HCT116 (cell line): ENCODE measurements at regions not wholly inside any gene's neighbourhood (a gene's known extent, or its start where the extent isn't known, plus 50 kb on each side); places are given as distances from the start of the nearest gene placed in this dataset.

Experiments
- ATAC-seq: fragments of 200-7000 bp; cut with Tn5 transposase; 2 replicates; pipeline ENCODE4 v1.9.1; 2020; ENCODE audit warnings: mild to moderate bottlenecking, moderate library complexity
- BruUV-seq: library from RNA; stranded (reverse); fragments of 400-500 nt; replicated peaks from 2 replicates; lab custom pipeline; 2021; lab: Mats Ljungman, UMichigan
- CTCF ChIA-PET: fragments of 300-600 bp; sonication (Branson Sonifier 250); formaldehyde crosslinking; loops from one replicate; lab custom pipeline; 2021; ENCODE audit warnings: antibody characterized with exemption; lab: Charles Lee
- POLR2A ChIA-PET: fragments of 300-600, 350-600 bp; sonication (Branson Sonifier 250); formaldehyde crosslinking; loops from one replicate; lab custom pipeline; 2021; ENCODE audit warnings: antibody characterized with exemption; lab: Charles Lee
- RAD21 ChIA-PET, 2 experiments: fragments of 300-600 bp; sonication (Branson Sonifier 250); formaldehyde crosslinking; loops; one replicate each; lab custom pipeline; 2023; ENCODE audit warnings: low total read pairs in 2 of 2; ENCODE audit not compliant: uncharacterized antibody in 2 of 2, unreplicated experiment in 2 of 2, low non-redundant PET in 1 of 2; lab: Charles Lee
- DNase-seq: peaks from one replicate; pipeline ENCODE4 v3.0.0-alpha.2; 2010; ENCODE audit warnings: low read depth, low spot score
- H2AFZ ChIP-seq: fragments of 200-600 bp; shearing (Covaris generic), sonication (generic); 2 replicates; pipeline ENCODE4 v1.6.1; 2017; ENCODE audit warnings: low read depth, mixed run types, mixed read lengths, antibody characterized with exemption, low read length; ENCODE audit not compliant: poor library complexity, severe bottlenecking
- H3K27ac ChIP-seq: 2 replicates; pipeline ENCODE4 v1.5.1; 2012; ENCODE audit warnings: low read depth, low read length
- H3K27me3 ChIP-seq: fragments of 200-600 bp; sonication (generic); 2 replicates; pipeline ENCODE4 v1.6.1; 2016; ENCODE audit warnings: mixed run types, low read length, mixed read lengths; ENCODE audit not compliant: insufficient read depth
- H3K36me3 ChIP-seq, 2 experiments: fragments of 200-500 bp in 1 of 2; fragments of 200-600 bp in 1 of 2; sonication (Bioruptor generic) in 1 of 2; sonication (generic) in 1 of 2; 2 replicates each; pipeline versions ENCODE4 v1.5.1 to v1.6.1; 2014 to 2016; ENCODE audit warnings: low read length in 2 of 2, inconsistent platforms in 1 of 2, mixed read lengths in 1 of 2, mixed run types in 1 of 2; ENCODE audit not compliant: insufficient read depth in 2 of 2, control insufficient read depth in 1 of 2
- H3K4me1 ChIP-seq, 2 experiments: fragments of 200-600 bp in 1 of 2; sonication (generic) in 1 of 2; 2 replicates each; pipeline versions ENCODE4 v1.5.1 to v1.6.1; 2012 to 2017; ENCODE audit warnings: low read length in 2 of 2, inconsistent platforms in 1 of 2, mild to moderate bottlenecking in 1 of 2, mixed read lengths in 1 of 2, mixed run types in 1 of 2, moderate library complexity in 1 of 2; ENCODE audit not compliant: insufficient read depth in 2 of 2, control insufficient read depth in 1 of 2
- H3K4me2 ChIP-seq: fragments of 200-600 bp; sonication (generic); 2 replicates; pipeline ENCODE4 v1.6.1; 2017; ENCODE audit warnings: mixed run types, low read length, mixed read lengths
- H3K4me3 ChIP-seq, 2 experiments: fragments of 200-600 bp in 1 of 2; sonication (generic) in 1 of 2; replicated peaks in 1 of 2; 2 replicates each; pipeline ENCODE4 v1.5.1; 2011 to 2016; ENCODE audit warnings: low read length in 2 of 2, control low read depth in 1 of 2, low read depth in 1 of 2, mild to moderate bottlenecking in 1 of 2, mixed read lengths in 1 of 2, mixed run types in 1 of 2
- H3K79me2 ChIP-seq: fragments of 200-600 bp; sonication (generic); 2 replicates; pipeline ENCODE4 v1.6.1; 2017; ENCODE audit warnings: mild to moderate bottlenecking, mixed run types, low read length, moderate library complexity, mixed read lengths; ENCODE audit not compliant: insufficient read depth
- H3K9ac ChIP-seq: fragments of 200-600 bp; sonication (generic); 2 replicates; pipeline ENCODE4 v1.6.1; 2016; ENCODE audit warnings: low read length, mixed read lengths
- H3K9me2 ChIP-seq: fragments of 200-600 bp; sonication (generic), shearing (Covaris generic); 2 replicates; pipeline ENCODE4 v1.6.1; 2017; ENCODE audit warnings: mixed run types, mild to moderate bottlenecking, moderate library complexity; ENCODE audit not compliant: insufficient read depth
- H3K9me3 ChIP-seq, 2 experiments: fragments of 200-500 bp in 1 of 2; fragments of 200-600 bp in 1 of 2; sonication (Bioruptor generic) in 1 of 2; sonication (generic) in 1 of 2; 2 replicates each; pipeline ENCODE4 v1.6.1; 2014 to 2017; ENCODE audit warnings: low read length in 2 of 2, mixed read lengths in 2 of 2, inconsistent platforms in 1 of 2, low read depth in 1 of 2, mild to moderate bottlenecking in 1 of 2, mixed run types in 1 of 2, moderate library complexity in 1 of 2; ENCODE audit not compliant: control insufficient read depth in 1 of 2, insufficient read depth in 1 of 2
- H4K20me1 ChIP-seq: fragments of 200-600 bp; sonication (generic), shearing (Covaris generic); 2 replicates; pipeline ENCODE4 v1.6.1; 2017; ENCODE audit warnings: mixed run types, mild to moderate bottlenecking, moderate library complexity; ENCODE audit not compliant: insufficient read depth
- ATF3 ChIP-seq: IDR thresholded peaks from 2 replicates; pipeline ENCODE4 v1.6.1; 2012
- CBX3 ChIP-seq: IDR thresholded peaks from 2 replicates; pipeline ENCODE4 v1.6.1; 2012; ENCODE audit warnings: low read depth
- EGR1 ChIP-seq: IDR thresholded peaks from 2 replicates; pipeline ENCODE4 v1.6.1; 2012; ENCODE audit warnings: low read depth
- EZH2 ChIP-seq: fragments of 200-600 bp; sonication (generic); IDR thresholded peaks from 2 replicates; pipeline ENCODE4 v1.6.1; 2017; ENCODE audit warnings: antibody characterized with exemption, mixed run types
- FOSL1 ChIP-seq: IDR thresholded peaks from 2 replicates; pipeline ENCODE4 v1.6.1; 2012; ENCODE audit warnings: low read depth
- MAX ChIP-seq: IDR thresholded peaks from 2 replicates; pipeline ENCODE4 v1.6.1; 2012
- RAD21 ChIP-seq: IDR thresholded peaks from 2 replicates; pipeline ENCODE4 v1.6.1; 2012; ENCODE audit warnings: low read depth, mild to moderate bottlenecking
- SIN3A ChIP-seq: IDR thresholded peaks from 2 replicates; pipeline ENCODE4 v1.6.1; 2012; ENCODE audit warnings: low read depth
- SRF ChIP-seq: IDR thresholded peaks from 2 replicates; pipeline ENCODE4 v1.6.1; 2012; ENCODE audit warnings: low read depth
- TCF7L2 ChIP-seq: IDR thresholded peaks from 2 replicates; pipeline ENCODE4 v1.7.0; 2011; ENCODE audit warnings: borderline replicate concordance, inconsistent platforms; ENCODE audit not compliant: insufficient read depth, insufficient read length; ENCODE audit errors: extremely low read depth
- YY1 ChIP-seq: IDR thresholded peaks from 2 replicates; pipeline ENCODE4 v1.6.1; 2011; ENCODE audit warnings: low read length, low read depth, moderate library complexity, mild to moderate bottlenecking; ENCODE audit not compliant: insufficient replicate concordance; ENCODE audit errors: extremely low read depth
- ZBTB33 ChIP-seq: IDR thresholded peaks from 2 replicates; pipeline ENCODE4 v1.6.1; 2011; ENCODE audit warnings: mild to moderate bottlenecking, low read length, moderate library complexity; ENCODE audit not compliant: insufficient replicate concordance; ENCODE audit errors: extremely low read depth
- ZFX ChIP-seq: fragments of 450-650 bp; IDR thresholded peaks from 2 replicates; pipeline ENCODE4 v1.6.1; 2017
- intact Hi-C: fragments of 100-400 bp; cut with micrococcal nuclease; formaldehyde crosslinking; loops from 2 replicates; pipeline ENCODE4 v1.10.0; 2022

- POLR2A ChIA-PET, result no interaction called here
- ATAC-seq, result no peak
- BruUV-seq, result no TSS peak
Measured at GRCh38 chr13:76600081-76600480, 286.1 kb downstream of the KCTD12 start.

GRCh38 chr13:76597868-76598267 is 288.3 kb downstream of the KCTD12 start:
- H3K27ac ChIP-seq, result no peak overlapping the region
- H3K9ac ChIP-seq, result no peak overlapping the region
- no peaks in the 10 kb centered on the region for H3K36me3 ChIP-seq
- H3K4me1 ChIP-seq, result no peaks in the 10 kb centered on the region
- no peak overlapping the region for H3K4me3 ChIP-seq
- H3K27me3 ChIP-seq, result no peaks in the 10 kb centered on the region
- intact Hi-C loops, result no loop called here
- ChIA-PET CTCF (no interaction called here), POLR2A (no interaction called here), RAD21 (no interaction called here)
- no peaks in the 10 kb centered on the region for H3K79me2 ChIP-seq
- BruUV-seq, result no TSS peak
- H2AFZ ChIP-seq, result no peak overlapping the region
- H3K9me2 ChIP-seq, result no peaks in the 10 kb centered on the region
- no peak overlapping the region for H3K4me2 ChIP-seq
- H3K9me3 ChIP-seq, result no peaks in the 10 kb centered on the region
- DNase-seq (no peak), ATAC-seq (no peak)
- H4K20me1 ChIP-seq, result no peaks in the 10 kb centered on the region
- no peak for TF ChIP-seq ATF3
- TF ChIP-seq CBX3, result no peak
- TF ChIP-seq FOSL1, result no peak
- TF ChIP-seq SRF, result no peak
- TF ChIP-seq RAD21, result no peak
- no peak for TF ChIP-seq SIN3A
- no peak for TF ChIP-seq YY1
- TF ChIP-seq TCF7L2, result no peak
- TF ChIP-seq MAX, result no peak
- TF ChIP-seq EGR1, result no peak
- no peak for TF ChIP-seq ZBTB33

More at GRCh38 chr13:76600081-76600480, 286.1 kb downstream of the KCTD12 start:
- H3K9ac ChIP-seq, result no peak overlapping the region
- no peak overlapping the region for H2AFZ ChIP-seq
- ChIA-PET CTCF (no interaction called here), RAD21 (no interaction called here)
- intact Hi-C loops, result no loop called here
- H3K79me2 ChIP-seq, result no peaks in the 10 kb centered on the region
- H3K27ac ChIP-seq, result no peak overlapping the region
- no peaks in the 10 kb centered on the region for H3K9me2 ChIP-seq
- H3K36me3 ChIP-seq, result no peaks in the 10 kb centered on the region
- no peaks in the 10 kb centered on the region for H4K20me1 ChIP-seq
- H3K27me3 ChIP-seq, result no peaks in the 10 kb centered on the region
- no peaks in the 10 kb centered on the region for H3K9me3 ChIP-seq
- no peak for TF ChIP-seq EZH2
- no peak for TF ChIP-seq ZBTB33
- no peak for TF ChIP-seq ZFX
- TF ChIP-seq, all 23 proteins: peak for 0
- Histone ChIP-seq H3K4me3 (no peak overlapping the region), H3K4me1 (no peaks in the 10 kb centered on the region), H3K4me2 (no peak overlapping the region)
- DNase-seq, result no peak
